A549 (cell line): ENCODE measurements at regions not wholly inside any gene's neighbourhood (a gene's known extent, or its start where the extent isn't known, plus 50 kb on each side); places are given as distances from the start of the nearest gene placed in this dataset.

Experiments
- ATAC-seq, 2 experiments: fragments of 200-7000 bp in 1 of 2; fragments of >200 bp in 1 of 2; cut with Nextera tagmentation in 1 of 2; cut with Tn5 transposase in 1 of 2; 3 replicates each; pipeline versions ENCODE4 v1.8.0 to v1.9.1; 2018 to 2020; ENCODE audit warnings: mild to moderate bottlenecking in 1 of 2, moderate library complexity in 1 of 2
- CTCF ChIA-PET: fragments of 300-600 bp; sonication (Branson Sonifier 250); formaldehyde crosslinking; extraction: SDS; loops from one replicate; lab custom pipeline; 2021; ENCODE audit warnings: antibody characterized with exemption, inconsistent platforms; lab: Yijun Ruan, JAX
- POLR2A ChIA-PET: fragments of 350-600 bp; formaldehyde crosslinking; extraction: SDS; loops from one replicate; lab custom pipeline; 2021; ENCODE audit warnings: antibody characterized with exemption, inconsistent platforms; lab: Yijun Ruan, JAX
- DNase-seq, 2 experiments: peaks; one replicate each; pipeline versions ENCODE4 v3.0.0 to v3.0.0-alpha.2; 2011 to 2016; ENCODE audit warnings: low read depth in 1 of 2, low spot score in 1 of 2
- FAIRE-seq: peaks from 2 replicates; lab custom pipeline; 2011; peaks lifted over from hg19 to GRCh38; lab: Jason Lieb, UNC
- H3K27ac ChIP-seq, 2 experiments: fragments of >200 bp; sonication (Bioruptor Twin); formaldehyde crosslinking; 3 replicates each; pipeline ENCODE4 v1.5.1; 2016 to 2017
- H3K4me1 ChIP-seq: fragments of >200 bp; sonication (Bioruptor Twin); formaldehyde crosslinking; 3 replicates; pipeline ENCODE4 v1.6.1; 2016
- H3K4me2 ChIP-seq: fragments of >200 bp; sonication (Bioruptor Twin); formaldehyde crosslinking; 3 replicates; pipeline ENCODE4 v1.6.1; 2016
- H3K4me3 ChIP-seq: fragments of >200 bp; sonication (Bioruptor Twin); formaldehyde crosslinking; 3 replicates; pipeline ENCODE4 v1.5.1; 2016
- H3K9me3 ChIP-seq: fragments of >200 bp; sonication (Bioruptor Twin); formaldehyde crosslinking; 3 replicates; pipeline ENCODE4 v1.6.1; 2016
- CBX2 ChIP-seq: fragments of 200-600 bp; sonication (generic); IDR thresholded peaks from 2 replicates; pipeline ENCODE4 v1.6.1; 2016; ENCODE audit warnings: low read depth, mild to moderate bottlenecking, borderline replicate concordance
- CBX8 ChIP-seq: fragments of 200-600 bp; sonication (generic); IDR thresholded peaks from 2 replicates; pipeline ENCODE4 v1.6.1; 2016
- EP300 ChIP-seq, 2 experiments: fragments of >200 bp; sonication (Bioruptor Twin); formaldehyde crosslinking; IDR thresholded peaks; 2 replicates in 1 of 2; 3 replicates in 1 of 2; pipeline ENCODE4 v1.6.1; 2016 to 2017
- FOSB ChIP-seq: fragments of 250-450 bp; sonication (Bioruptor Pico); IDR thresholded peaks from 2 replicates; pipeline ENCODE4 v1.5.0; 2020; ENCODE audit warnings: mild to moderate bottlenecking, moderate library complexity
- FOXS1 ChIP-seq: fragments of 250-450 bp; sonication (Bioruptor Pico); IDR thresholded peaks from 2 replicates; pipeline ENCODE4 v1.5.0; 2020; ENCODE audit warnings: mild to moderate bottlenecking, moderate library complexity
- GATA3 ChIP-seq: IDR thresholded peaks from 2 replicates; pipeline ENCODE4 v1.6.1; 2012; ENCODE audit warnings: borderline replicate concordance
- HEYL ChIP-seq: fragments of 250-450 bp; sonication (Bioruptor Pico); IDR thresholded peaks from 2 replicates; pipeline ENCODE4 v1.8.0; 2021; ENCODE audit warnings: mild to moderate bottlenecking, moderate library complexity
- HOXB13 ChIP-seq: fragments of 250-450 bp; sonication (Bioruptor Pico); IDR thresholded peaks from 2 replicates; pipeline ENCODE4 v1.5.0; 2020; ENCODE audit warnings: low read depth, mild to moderate bottlenecking, moderate library complexity
- JUN ChIP-seq, 2 experiments: fragments of >200 bp; sonication (Bioruptor Twin); formaldehyde crosslinking; IDR thresholded peaks; 2 replicates in 1 of 2; 3 replicates in 1 of 2; pipeline ENCODE4 v1.6.1; 2016 to 2017
- JUNB ChIP-seq: fragments of >200 bp; sonication (Bioruptor Twin); formaldehyde crosslinking; IDR thresholded peaks from 2 replicates; pipeline ENCODE4 v1.6.1; 2016
- KDM5A ChIP-seq: fragments of 200-600 bp; sonication (generic); IDR thresholded peaks from 2 replicates; pipeline ENCODE4 v1.6.1; 2016; ENCODE audit warnings: antibody characterized with exemption, mild to moderate bottlenecking
- MAFK ChIP-seq: fragments of 450-650 bp; IDR thresholded peaks from 2 replicates; pipeline ENCODE4 v1.6.1; 2014; ENCODE audit not compliant: partially characterized antibody
- MAZ ChIP-seq: fragments of 150-350 bp; IDR thresholded peaks from 2 replicates; pipeline ENCODE4 v1.6.1; 2014; ENCODE audit warnings: antibody characterized with exemption, low read depth, low read length, borderline replicate concordance
- NFE2L2 ChIP-seq: fragments of 150-350 bp; conservative IDR thresholded peaks from 2 replicates; pipeline ENCODE4 v1.6.1; 2014; ENCODE audit warnings: low read length
- PHF8 ChIP-seq: fragments of 200-600 bp; sonication (generic); IDR thresholded peaks from 2 replicates; pipeline ENCODE4 v1.6.1; 2016; ENCODE audit warnings: low read depth, mild to moderate bottlenecking, antibody characterized with exemption, moderate library complexity, borderline replicate concordance
- POLR2A ChIP-seq: IDR thresholded peaks from 2 replicates; pipeline ENCODE4 v1.6.1; 2012; ENCODE audit warnings: mild to moderate bottlenecking, low read length
- POLR2AphosphoS2 ChIP-seq: conservative IDR thresholded peaks from 2 replicates; pipeline ENCODE4 v1.6.1; 2012; ENCODE audit warnings: low read length, improper control_type of control experiment, inconsistent platforms
- RAD21 ChIP-seq, 2 experiments: fragments of >200 bp in 1 of 2; sonication (Bioruptor Twin) in 1 of 2; formaldehyde crosslinking in 1 of 2; IDR thresholded peaks in 1 of 2; conservative IDR thresholded peaks in 1 of 2; 2 replicates in 1 of 2; 3 replicates in 1 of 2; pipeline ENCODE4 v1.6.1; 2012 to 2018; ENCODE audit warnings: inconsistent platforms in 1 of 2
- RARB ChIP-seq: fragments of 250-450 bp; sonication (Bioruptor Pico); IDR thresholded peaks from 2 replicates; pipeline ENCODE4 v1.8.0; 2021; ENCODE audit warnings: mild to moderate bottlenecking, moderate library complexity
- RNF2 ChIP-seq: fragments of 200-600 bp; sonication (generic); IDR thresholded peaks from 2 replicates; pipeline ENCODE4 v1.6.1; 2016; ENCODE audit warnings: low read depth, mild to moderate bottlenecking, antibody characterized with exemption, moderate library complexity, borderline replicate concordance
- SMC3 ChIP-seq: fragments of >200 bp; sonication (Bioruptor Twin); formaldehyde crosslinking; IDR thresholded peaks from 3 replicates; pipeline ENCODE4 v1.6.1; 2018; ENCODE audit warnings: inconsistent platforms
- SREBF2 ChIP-seq: fragments of 450-650 bp; IDR thresholded peaks from 2 replicates; pipeline ENCODE4 v1.6.1; 2014; ENCODE audit warnings: mild to moderate bottlenecking, moderate library complexity
- TFCP2L1 ChIP-seq: fragments of 250-450 bp; sonication (Bioruptor Pico); IDR thresholded peaks from 2 replicates; pipeline ENCODE4 v1.5.0; 2021; ENCODE audit warnings: mild to moderate bottlenecking
- ZC3H11A ChIP-seq: fragments of 450-650 bp; IDR thresholded peaks from 2 replicates; pipeline ENCODE4 v1.6.1; 2014; ENCODE audit warnings: antibody characterized with exemption, mild to moderate bottlenecking
- ZSCAN20 ChIP-seq: fragments of 250-450 bp; sonication (Bioruptor Pico); IDR thresholded peaks from 2 replicates; pipeline ENCODE4 v1.8.0; 2022; ENCODE audit warnings: mild to moderate bottlenecking, moderate library complexity
- TF ChIP-seq, protein P1 (sequence below): fragments of 450-650 bp; IDR thresholded peaks from 2 replicates; pipeline ENCODE4 v1.6.1; 2014; ENCODE audit warnings: antibody characterized with exemption
- TF ChIP-seq, protein P2 (sequence below): IDR thresholded peaks from 2 replicates; pipeline ENCODE4 v1.6.1; 2012
- TF ChIP-seq, protein P3 (sequence below): fragments of >200 bp; sonication (Bioruptor Twin); formaldehyde crosslinking; IDR thresholded peaks from 3 replicates; pipeline ENCODE4 v1.5.1; 2016
- TF ChIP-seq, protein P4 (sequence below): fragments of 250-450 bp; sonication (Bioruptor Pico); IDR thresholded peaks from 2 replicates; pipeline ENCODE4 v1.5.0; 2020; ENCODE audit warnings: low read depth, mild to moderate bottlenecking, moderate library complexity
- TF ChIP-seq, protein P5 (sequence below): IDR thresholded peaks from 2 replicates; pipeline ENCODE4 v1.6.1; 2012

DNA sequence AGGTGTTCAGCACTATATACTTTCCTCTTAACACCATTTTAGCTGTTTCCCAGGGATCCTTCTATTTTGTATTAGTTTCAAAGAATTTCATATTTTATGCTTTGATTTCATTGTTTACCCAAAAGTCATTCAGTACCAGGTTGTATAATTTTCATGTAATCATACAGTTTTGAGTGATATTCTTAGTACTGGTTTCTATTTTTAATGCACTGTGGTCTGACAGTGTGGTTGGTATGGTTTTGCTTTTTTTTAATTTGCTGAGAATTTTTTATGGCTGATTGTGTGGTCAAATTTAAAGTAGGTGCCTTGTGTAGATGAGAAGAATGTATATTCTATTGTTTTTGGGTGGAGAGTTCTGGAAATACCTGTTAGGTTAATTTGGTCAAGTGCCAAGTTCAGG, 323.4 kb upstream of the EPHA6 start:
- H3K4me2 ChIP-seq = no peak overlapping the region
- ChIA-PET POLR2A (no interaction called here), CTCF (no interaction called here)
- 0 out of 3 replicates have a peak, but pooled peaks cover 5% of the 10 kb centered on the region for H3K4me1 ChIP-seq
- H3K4me3 ChIP-seq = no peak overlapping the region
- peaks cover 2% of the 10 kb centered on the region; the same call in 2 of the 3 replicates for H3K9me3 ChIP-seq
- DNase-seq = no peak
- no peak for TF ChIP-seq POLR2A
- TF ChIP-seq TFCP2L1 (CRISPR knock-in tag) = no peak
- TF ChIP-seq GATA3 = no peak
- TF ChIP-seq ZC3H11A = no peak
- no peak for TF ChIP-seq CBX8
- no peak for TF ChIP-seq ZSCAN20 (CRISPR knock-in tag)
- TF ChIP-seq, protein P1, sequence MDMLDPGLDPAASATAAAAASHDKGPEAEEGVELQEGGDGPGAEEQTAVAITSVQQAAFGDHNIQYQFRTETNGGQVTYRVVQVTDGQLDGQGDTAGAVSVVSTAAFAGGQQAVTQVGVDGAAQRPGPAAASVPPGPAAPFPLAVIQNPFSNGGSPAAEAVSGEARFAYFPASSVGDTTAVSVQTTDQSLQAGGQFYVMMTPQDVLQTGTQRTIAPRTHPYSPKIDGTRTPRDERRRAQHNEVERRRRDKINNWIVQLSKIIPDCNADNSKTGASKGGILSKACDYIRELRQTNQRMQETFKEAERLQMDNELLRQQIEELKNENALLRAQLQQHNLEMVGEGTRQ = no peak
- TF ChIP-seq, protein P2, sequence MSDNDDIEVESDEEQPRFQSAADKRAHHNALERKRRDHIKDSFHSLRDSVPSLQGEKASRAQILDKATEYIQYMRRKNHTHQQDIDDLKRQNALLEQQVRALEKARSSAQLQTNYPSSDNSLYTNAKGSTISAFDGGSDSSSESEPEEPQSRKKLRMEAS = no peak
- no peak for TF ChIP-seq RARB
- TF ChIP-seq, protein P3, sequence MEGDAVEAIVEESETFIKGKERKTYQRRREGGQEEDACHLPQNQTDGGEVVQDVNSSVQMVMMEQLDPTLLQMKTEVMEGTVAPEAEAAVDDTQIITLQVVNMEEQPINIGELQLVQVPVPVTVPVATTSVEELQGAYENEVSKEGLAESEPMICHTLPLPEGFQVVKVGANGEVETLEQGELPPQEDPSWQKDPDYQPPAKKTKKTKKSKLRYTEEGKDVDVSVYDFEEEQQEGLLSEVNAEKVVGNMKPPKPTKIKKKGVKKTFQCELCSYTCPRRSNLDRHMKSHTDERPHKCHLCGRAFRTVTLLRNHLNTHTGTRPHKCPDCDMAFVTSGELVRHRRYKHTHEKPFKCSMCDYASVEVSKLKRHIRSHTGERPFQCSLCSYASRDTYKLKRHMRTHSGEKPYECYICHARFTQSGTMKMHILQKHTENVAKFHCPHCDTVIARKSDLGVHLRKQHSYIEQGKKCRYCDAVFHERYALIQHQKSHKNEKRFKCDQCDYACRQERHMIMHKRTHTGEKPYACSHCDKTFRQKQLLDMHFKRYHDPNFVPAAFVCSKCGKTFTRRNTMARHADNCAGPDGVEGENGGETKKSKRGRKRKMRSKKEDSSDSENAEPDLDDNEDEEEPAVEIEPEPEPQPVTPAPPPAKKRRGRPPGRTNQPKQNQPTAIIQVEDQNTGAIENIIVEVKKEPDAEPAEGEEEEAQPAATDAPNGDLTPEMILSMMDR = no peak
- TF ChIP-seq HOXB13 (CRISPR knock-in tag) = no peak
- TF ChIP-seq, protein P4, sequence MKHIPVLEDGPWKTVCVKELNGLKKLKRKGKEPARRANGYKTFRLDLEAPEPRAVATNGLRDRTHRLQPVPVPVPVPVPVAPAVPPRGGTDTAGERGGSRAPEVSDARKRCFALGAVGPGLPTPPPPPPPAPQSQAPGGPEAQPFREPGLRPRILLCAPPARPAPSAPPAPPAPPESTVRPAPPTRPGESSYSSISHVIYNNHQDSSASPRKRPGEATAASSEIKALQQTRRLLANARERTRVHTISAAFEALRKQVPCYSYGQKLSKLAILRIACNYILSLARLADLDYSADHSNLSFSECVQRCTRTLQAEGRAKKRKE (CRISPR knock-in tag) = no peak
- TF ChIP-seq MAFK = no peak
- TF ChIP-seq, protein P5, sequence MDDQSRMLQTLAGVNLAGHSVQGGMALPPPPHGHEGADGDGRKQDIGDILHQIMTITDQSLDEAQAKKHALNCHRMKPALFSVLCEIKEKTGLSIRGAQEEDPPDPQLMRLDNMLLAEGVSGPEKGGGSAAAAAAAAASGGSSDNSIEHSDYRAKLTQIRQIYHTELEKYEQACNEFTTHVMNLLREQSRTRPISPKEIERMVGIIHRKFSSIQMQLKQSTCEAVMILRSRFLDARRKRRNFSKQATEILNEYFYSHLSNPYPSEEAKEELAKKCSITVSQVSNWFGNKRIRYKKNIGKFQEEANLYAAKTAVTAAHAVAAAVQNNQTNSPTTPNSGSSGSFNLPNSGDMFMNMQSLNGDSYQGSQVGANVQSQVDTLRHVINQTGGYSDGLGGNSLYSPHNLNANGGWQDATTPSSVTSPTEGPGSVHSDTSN = no peak
- no peak for TF ChIP-seq MAZ
- no peak for TF ChIP-seq JUNB
- no peak for TF ChIP-seq JUN (IDR thresholded peaks at IDR 0.05)
- TF ChIP-seq FOXS1 (CRISPR knock-in tag) = no peak
- no peak for TF ChIP-seq HEYL (CRISPR knock-in tag)
- TF ChIP-seq POLR2AphosphoS2 = no peak
- no peak for FAIRE-seq
- H3K27ac ChIP-seq = no peak overlapping the region
- ATAC-seq = no peak

DNA sequence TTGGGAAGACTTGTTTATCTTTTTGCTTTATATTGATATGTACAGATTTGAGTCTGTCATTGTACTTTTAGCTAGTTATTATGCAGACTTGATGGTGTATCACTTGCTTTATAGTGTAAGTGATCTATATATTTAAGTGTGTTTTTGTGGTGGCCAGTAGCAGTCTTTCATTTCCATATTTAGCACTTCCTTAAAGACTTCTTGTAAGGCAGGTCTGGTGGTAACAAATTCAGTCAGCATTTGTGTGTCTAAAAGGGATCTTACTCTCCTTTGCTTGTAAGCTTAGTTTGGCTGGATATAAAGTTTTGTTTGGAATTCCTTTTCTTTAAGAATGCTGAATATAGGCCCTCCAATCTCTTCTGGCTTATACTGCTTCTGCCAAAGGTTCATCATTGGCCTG, 322.5 kb upstream of the EPHA6 start:
- TF ChIP-seq, protein P5 = no peak
- TF ChIP-seq KDM5A (no peak), ZSCAN20 (CRISPR knock-in tag) (no peak), HOXB13 (CRISPR knock-in tag) (no peak), ZC3H11A (no peak), RAD21 (conservative IDR thresholded peaks at IDR 0.05 in 1 of 2, IDR thresholded peaks at IDR 0.05 in 1 of 2) (no peak), PHF8 (no peak), NFE2L2 (no peak), MAFK (no peak), SMC3 (no peak), CBX2 (no peak), RNF2 (no peak), SREBF2 (no peak), EP300 (IDR thresholded peaks at IDR 0.05) (no peak), FOSB (CRISPR knock-in tag) (no peak)
- TF ChIP-seq, protein P1 = no peak
- TF ChIP-seq, protein P4 (CRISPR knock-in tag) = no peak
- TF ChIP-seq, all 56 proteins: peak for 0
- CTCF ChIA-PET = no interaction called here
- FAIRE-seq (no peak), ATAC-seq (no peak), DNase-seq (no peak)
- H3K4me3 ChIP-seq = no peak overlapping the region
- H3K9me3 ChIP-seq = peaks cover 2% of the 10 kb centered on the region; the same call in 2 of the 3 replicates
- POLR2A ChIA-PET = no interaction called here
- H3K4me2 ChIP-seq = no peak overlapping the region
- no peak overlapping the region for H3K27ac ChIP-seq
- H3K4me1 ChIP-seq = 0 out of 3 replicates have a peak, but pooled peaks cover 3% of the 10 kb centered on the region
